Mesenchymal stem cell (in vitro differentiated cells and primary cell): ENCODE measurements at regions not wholly inside any gene's neighbourhood (a gene's known extent, or its start where the extent isn't known, plus 50 kb on each side); places are given as distances from the start of the nearest gene placed in this dataset.
A peak's percentile ranks its signal among the peaks of the same experiment; 100 is the strongest.
"Not testable (repeated sequence)": the region's sequence is repeated elsewhere in the genome, so short reads cannot be mapped to it uniquely, and the experiment has no call there.

Source experiments
- DNase-seq: peaks from one replicate; pipeline ENCODE4 v3.0.0-alpha.2; 2013
- H2AFZ ChIP-seq: one replicate; pipeline ENCODE4 v1.6.1; 2013; ENCODE audit warnings: low read depth, mild to moderate bottlenecking, control low read depth, inconsistent platforms, low read length, moderate library complexity
- H2AK5ac ChIP-seq: 2 replicates; pipeline ENCODE4 v1.6.1; 2013; ENCODE audit warnings: low read length, moderate library complexity, mild to moderate bottlenecking, inconsistent platforms; ENCODE audit not compliant: severe bottlenecking
- H2BK120ac ChIP-seq: one replicate; pipeline ENCODE4 v1.6.1; 2013; ENCODE audit warnings: low read depth, mild to moderate bottlenecking, inconsistent platforms, low read length, moderate library complexity
- H2BK12ac ChIP-seq, 2 experiments: one replicate each; pipeline ENCODE4 v1.6.1; 2013; ENCODE audit warnings: inconsistent platforms in 2 of 2, low read length in 2 of 2, mild to moderate bottlenecking in 2 of 2, moderate library complexity in 2 of 2, control low read depth in 1 of 2
- H2BK15ac ChIP-seq: one replicate; pipeline ENCODE4 v1.6.1; 2013; ENCODE audit warnings: mild to moderate bottlenecking, low read depth, inconsistent platforms; ENCODE audit not compliant: poor library complexity, severe bottlenecking
- H2BK5ac ChIP-seq: 2 replicates; pipeline ENCODE4 v1.6.1; 2013; ENCODE audit warnings: low read depth, mild to moderate bottlenecking, low read length, control low read depth, inconsistent platforms; ENCODE audit not compliant: poor library complexity, severe bottlenecking
- H3K14ac ChIP-seq, 2 experiments: one replicate each; pipeline ENCODE4 v1.6.1; 2013; ENCODE audit warnings: inconsistent platforms in 2 of 2, low read length in 2 of 2, control low read depth in 1 of 2, mild to moderate bottlenecking in 1 of 2, moderate library complexity in 1 of 2
- H3K18ac ChIP-seq, 2 experiments: one replicate each; pipeline ENCODE4 v1.6.1; 2013; ENCODE audit warnings: inconsistent platforms in 2 of 2, low read length in 2 of 2, control low read depth in 1 of 2, low read depth in 1 of 2, mild to moderate bottlenecking in 1 of 2
- H3K23ac ChIP-seq, 2 experiments: one replicate each; pipeline ENCODE4 v1.6.1; 2013; ENCODE audit warnings: inconsistent platforms in 2 of 2, low read length in 2 of 2, mild to moderate bottlenecking in 2 of 2, moderate library complexity in 2 of 2, control low read depth in 1 of 2
- H3K27ac ChIP-seq: 2 replicates; pipeline ENCODE4 v1.5.1; 2013; ENCODE audit warnings: mild to moderate bottlenecking, moderate library complexity, low read length, control low read depth, inconsistent platforms; ENCODE audit not compliant: poor library complexity, severe bottlenecking
- H3K27me3 ChIP-seq, 2 experiments: 2 replicates each; pipeline versions ENCODE4 v1.6.1 to v1.7.0; 2013; ENCODE audit warnings: low read length in 2 of 2, mild to moderate bottlenecking in 2 of 2, moderate library complexity in 2 of 2, control low read depth in 1 of 2, inconsistent platforms in 1 of 2; ENCODE audit not compliant: control insufficient read depth in 1 of 2, insufficient read depth in 1 of 2
- H3K36me3 ChIP-seq, 2 experiments: 2 replicates each; pipeline versions ENCODE4 v1.6.1 to v1.7.0; 2013; ENCODE audit warnings: low read length in 2 of 2, control low read depth in 1 of 2, inconsistent platforms in 1 of 2, low read depth in 1 of 2, mild to moderate bottlenecking in 1 of 2; ENCODE audit not compliant: insufficient read depth in 2 of 2, control insufficient read depth in 1 of 2
- H3K4ac ChIP-seq, 2 experiments: one replicate each; pipeline ENCODE4 v1.6.1; 2013; ENCODE audit warnings: inconsistent platforms in 2 of 2, low read length in 2 of 2, mild to moderate bottlenecking in 2 of 2, moderate library complexity in 2 of 2, control low read depth in 1 of 2, low read depth in 1 of 2
- H3K4me1 ChIP-seq: 2 replicates; pipeline ENCODE4 v1.6.1; 2013; ENCODE audit warnings: low read depth, low read length, control low read depth; ENCODE audit not compliant: control insufficient read depth, insufficient read depth
- H3K4me2 ChIP-seq: 2 replicates; pipeline ENCODE4 v1.6.1; 2013; ENCODE audit warnings: low read length, mild to moderate bottlenecking, inconsistent platforms; ENCODE audit not compliant: poor library complexity, severe bottlenecking
- H3K4me3 ChIP-seq, 2 experiments: 2 replicates each; pipeline versions ENCODE4 v1.5.1 to v1.7.0; 2013; ENCODE audit warnings: low read length in 2 of 2, mild to moderate bottlenecking in 2 of 2, control low read depth in 1 of 2, low read depth in 1 of 2; ENCODE audit not compliant: insufficient read depth in 1 of 2
- H3K79me1 ChIP-seq: replicated peaks from 2 replicates; pipeline ENCODE4 v1.6.1; 2013; ENCODE audit warnings: mild to moderate bottlenecking, control low read depth, low read length, inconsistent platforms; ENCODE audit not compliant: poor library complexity, severe bottlenecking
- H3K9ac ChIP-seq: 2 replicates; pipeline ENCODE4 v1.7.0; 2013; ENCODE audit warnings: mild to moderate bottlenecking, low read length, moderate library complexity
- H3K9me3 ChIP-seq: 2 replicates; pipeline ENCODE4 v1.7.0; 2013; ENCODE audit warnings: mild to moderate bottlenecking, low read length; ENCODE audit not compliant: control insufficient read depth
- H4K8ac ChIP-seq: one replicate; pipeline ENCODE4 v1.6.1; 2013; ENCODE audit warnings: inconsistent platforms, mild to moderate bottlenecking, low read length, moderate library complexity
- H4K91ac ChIP-seq: one replicate; pipeline ENCODE4 v1.6.1; 2013; ENCODE audit warnings: mild to moderate bottlenecking, low read length, inconsistent platforms
- WGBS: methylation state at CpG from one replicate; pipeline ENCODE4 v1.1.7; 2013; ENCODE audit warnings: mixed read lengths; 5-methylcytosine and 5-hydroxymethylcytosine counted together

- Histone ChIP-seq H3K36me3 (no peaks in the 10 kb centered on the region), H3K4me1 (peaks cover 13% of the 10 kb centered on the region), H2AFZ (no peak overlapping the region), H3K14ac (no peak overlapping the region), H2BK120ac (no peak overlapping the region), H2BK5ac (no peak overlapping the region), H2AK5ac (no peak overlapping the region), H2BK12ac (no peak overlapping the region), H3K27ac (no peak overlapping the region), H3K9me3 (no peaks in the 10 kb centered on the region), H3K27me3 (peaks cover 0 to 18% of the 10 kb centered on the region in 2 experiments), H2BK15ac (no peak overlapping the region), H3K18ac (no peak overlapping the region), H4K91ac (no peak overlapping the region), H3K9ac (no peak overlapping the region), H3K79me1 (no peaks in the 10 kb centered on the region), H3K4me3 (no peak overlapping the region), H3K4ac (no peak overlapping the region), H3K23ac (no peak overlapping the region), H4K8ac (no peak overlapping the region), H3K4me2 (no peak overlapping the region)
- 47% methylated on average over 2 of the region's 3 CpGs for WGBS
- no peak for DNase-seq
Observed at GRCh38 chr1:29682919-29683295, 446.6 kb downstream of the PTPRU start.

GRCh38 chr1:29682171-29682918 is 446.0 kb downstream of the PTPRU start:
- no peak overlapping the region for H3K4me3 ChIP-seq
- no peaks in the 10 kb centered on the region for H3K36me3 ChIP-seq
- H2BK12ac ChIP-seq = peak overlapping the region; percentile 13 to 21
- no peak overlapping the region for H2BK15ac ChIP-seq
- H2AK5ac ChIP-seq = no peak overlapping the region
- 79% methylated on average over 10 of the region's 10 CpGs for WGBS
- no peaks in the 10 kb centered on the region for H3K9me3 ChIP-seq
- H4K8ac ChIP-seq = no peak overlapping the region
- peaks cover 12% of the 10 kb centered on the region for H3K4me1 ChIP-seq
- no peak overlapping the region for H3K9ac ChIP-seq
- H3K79me1 ChIP-seq = no peaks in the 10 kb centered on the region
- no peak overlapping the region for H3K4me2 ChIP-seq
- H2AFZ ChIP-seq = no peak overlapping the region
- peaks cover 0 to 24% of the 10 kb centered on the region in 2 experiments for H3K27me3 ChIP-seq
- H3K4ac ChIP-seq = no peak overlapping the region
- H2BK120ac ChIP-seq = no peak overlapping the region
- H3K27ac ChIP-seq = no peak overlapping the region
- no peak for DNase-seq
- H3K14ac ChIP-seq = peak overlapping the region in 1 of 2 experiments; percentile 69
- H2BK5ac ChIP-seq = no peak overlapping the region
- H3K18ac ChIP-seq = no peak overlapping the region
- H4K91ac ChIP-seq = no peak overlapping the region
- peak overlapping the region in 1 of 2 experiments; percentile 29 for H3K23ac ChIP-seq

GRCh38 chr1:29681416-29681815 is 445.1 kb downstream of the PTPRU start:
- H2BK12ac ChIP-seq, H3K18ac ChIP-seq, H3K9me3 ChIP-seq, H3K4me3 ChIP-seq, H2BK15ac ChIP-seq, DNase-seq, H2BK120ac ChIP-seq, H3K27ac ChIP-seq, H3K79me1 ChIP-seq, H2AFZ ChIP-seq, H4K91ac ChIP-seq, H3K9ac ChIP-seq, H3K4ac ChIP-seq, H4K8ac ChIP-seq, H3K14ac ChIP-seq, H2BK5ac ChIP-seq, H3K36me3 ChIP-seq, H2AK5ac ChIP-seq, H3K4me2 ChIP-seq, H3K23ac ChIP-seq: not testable (repeated sequence)
- H3K27me3 ChIP-seq = peaks cover 0 to 27% of the 10 kb centered on the region in 2 experiments
- H3K4me1 ChIP-seq = peaks cover 12% of the 10 kb centered on the region
- 88% methylated on average over 3 of the region's 6 CpGs for WGBS

- no peak overlapping the region for H3K4ac ChIP-seq
- H3K27ac ChIP-seq = no peak overlapping the region
- H4K8ac ChIP-seq = no peak overlapping the region
- H2BK12ac ChIP-seq = no peak overlapping the region
- no peak overlapping the region for H3K14ac ChIP-seq
- no peak overlapping the region for H3K4me3 ChIP-seq
- no peak for DNase-seq
- H3K36me3 ChIP-seq = no peaks in the 10 kb centered on the region
- no peaks in the 10 kb centered on the region for H3K9me3 ChIP-seq
- no peak overlapping the region for H2BK120ac ChIP-seq
- no peak overlapping the region for H4K91ac ChIP-seq
- 90% methylated on average over 11 of the region's 11 CpGs for WGBS
- H3K23ac ChIP-seq = no peak overlapping the region
- no peak overlapping the region for H2BK15ac ChIP-seq
- peaks cover 7% of the 10 kb centered on the region for H3K4me1 ChIP-seq
- no peak overlapping the region for H2AK5ac ChIP-seq
- no peaks in the 10 kb centered on the region for H3K79me1 ChIP-seq
- H2AFZ ChIP-seq = no peak overlapping the region
- H2BK5ac ChIP-seq = no peak overlapping the region
- H3K4me2 ChIP-seq = no peak overlapping the region
- H3K9ac ChIP-seq = no peak overlapping the region
- H3K27me3 ChIP-seq = peaks cover 0 to 27% of the 10 kb centered on the region in 2 experiments
- H3K18ac ChIP-seq = no peak overlapping the region
Observed at GRCh38 chr1:29679828-29680558, 443.7 kb downstream of the PTPRU start.
